ENCODE measurements at regions not wholly inside any gene's neighbourhood (a gene's known extent, or its start where the extent isn't known, plus 50 kb on each side); places are given as distances from the start of the nearest gene placed in this dataset.

DNA sequence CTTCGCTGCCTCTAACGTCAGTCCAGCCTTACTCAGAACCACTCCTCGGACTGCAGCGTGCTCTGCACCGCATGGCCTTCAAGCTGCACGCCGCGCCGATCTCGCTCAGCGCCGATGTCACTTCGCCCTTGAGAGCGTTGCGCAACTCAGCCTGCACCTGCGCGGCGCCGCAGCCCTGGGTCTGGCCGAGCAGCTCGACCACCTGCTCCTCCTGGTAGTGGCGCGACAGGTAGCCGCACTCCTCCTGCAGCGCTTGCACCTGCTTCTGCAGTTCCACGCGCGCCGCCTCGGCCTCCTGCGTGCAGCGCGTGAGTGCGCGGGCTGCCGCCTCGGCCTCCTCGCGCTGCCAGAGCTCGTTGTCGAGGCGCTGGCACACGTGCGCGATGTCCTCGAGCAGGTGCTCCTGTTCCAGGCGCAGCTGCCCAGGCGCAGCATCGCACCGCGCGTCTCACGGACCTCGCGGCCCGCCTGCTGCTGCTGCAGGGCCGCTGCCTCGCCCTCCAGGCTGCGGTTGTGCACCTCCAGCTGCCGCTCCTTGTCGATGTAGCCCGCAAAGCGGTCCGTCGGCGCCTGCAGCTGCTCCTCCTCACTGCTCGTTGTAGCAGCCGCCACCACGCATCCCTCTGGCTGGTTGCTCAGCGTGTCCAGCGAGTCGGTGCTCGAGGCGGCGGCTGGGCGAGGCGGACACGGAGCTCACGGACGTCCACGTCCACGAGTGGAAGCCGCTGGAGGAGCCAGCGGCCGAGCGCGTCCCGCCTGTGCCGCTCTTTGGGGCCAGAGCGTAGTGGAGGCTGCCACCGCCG is 380.6 kb upstream of the CHD6 start:
- TF ChIP-seq, protein P1, sequence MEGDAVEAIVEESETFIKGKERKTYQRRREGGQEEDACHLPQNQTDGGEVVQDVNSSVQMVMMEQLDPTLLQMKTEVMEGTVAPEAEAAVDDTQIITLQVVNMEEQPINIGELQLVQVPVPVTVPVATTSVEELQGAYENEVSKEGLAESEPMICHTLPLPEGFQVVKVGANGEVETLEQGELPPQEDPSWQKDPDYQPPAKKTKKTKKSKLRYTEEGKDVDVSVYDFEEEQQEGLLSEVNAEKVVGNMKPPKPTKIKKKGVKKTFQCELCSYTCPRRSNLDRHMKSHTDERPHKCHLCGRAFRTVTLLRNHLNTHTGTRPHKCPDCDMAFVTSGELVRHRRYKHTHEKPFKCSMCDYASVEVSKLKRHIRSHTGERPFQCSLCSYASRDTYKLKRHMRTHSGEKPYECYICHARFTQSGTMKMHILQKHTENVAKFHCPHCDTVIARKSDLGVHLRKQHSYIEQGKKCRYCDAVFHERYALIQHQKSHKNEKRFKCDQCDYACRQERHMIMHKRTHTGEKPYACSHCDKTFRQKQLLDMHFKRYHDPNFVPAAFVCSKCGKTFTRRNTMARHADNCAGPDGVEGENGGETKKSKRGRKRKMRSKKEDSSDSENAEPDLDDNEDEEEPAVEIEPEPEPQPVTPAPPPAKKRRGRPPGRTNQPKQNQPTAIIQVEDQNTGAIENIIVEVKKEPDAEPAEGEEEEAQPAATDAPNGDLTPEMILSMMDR (IDR thresholded peaks at IDR 0.05) = no peak
- TF ChIP-seq, protein P2, sequence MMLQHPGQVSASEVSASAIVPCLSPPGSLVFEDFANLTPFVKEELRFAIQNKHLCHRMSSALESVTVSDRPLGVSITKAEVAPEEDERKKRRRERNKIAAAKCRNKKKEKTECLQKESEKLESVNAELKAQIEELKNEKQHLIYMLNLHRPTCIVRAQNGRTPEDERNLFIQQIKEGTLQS (CRISPR knock-in tag; conservative IDR thresholded peaks at IDR 0.05) = no peak
- TF ChIP-seq, protein P3, sequence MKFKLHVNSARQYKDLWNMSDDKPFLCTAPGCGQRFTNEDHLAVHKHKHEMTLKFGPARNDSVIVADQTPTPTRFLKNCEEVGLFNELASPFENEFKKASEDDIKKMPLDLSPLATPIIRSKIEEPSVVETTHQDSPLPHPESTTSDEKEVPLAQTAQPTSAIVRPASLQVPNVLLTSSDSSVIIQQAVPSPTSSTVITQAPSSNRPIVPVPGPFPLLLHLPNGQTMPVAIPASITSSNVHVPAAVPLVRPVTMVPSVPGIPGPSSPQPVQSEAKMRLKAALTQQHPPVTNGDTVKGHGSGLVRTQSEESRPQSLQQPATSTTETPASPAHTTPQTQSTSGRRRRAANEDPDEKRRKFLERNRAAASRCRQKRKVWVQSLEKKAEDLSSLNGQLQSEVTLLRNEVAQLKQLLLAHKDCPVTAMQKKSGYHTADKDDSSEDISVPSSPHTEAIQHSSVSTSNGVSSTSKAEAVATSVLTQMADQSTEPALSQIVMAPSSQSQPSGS (CRISPR knock-in tag; IDR thresholded peaks at IDR 0.05; ENCODE audit: borderline replicate concordance, low read depth) = no peak
- TF ChIP-seq, protein P4, sequence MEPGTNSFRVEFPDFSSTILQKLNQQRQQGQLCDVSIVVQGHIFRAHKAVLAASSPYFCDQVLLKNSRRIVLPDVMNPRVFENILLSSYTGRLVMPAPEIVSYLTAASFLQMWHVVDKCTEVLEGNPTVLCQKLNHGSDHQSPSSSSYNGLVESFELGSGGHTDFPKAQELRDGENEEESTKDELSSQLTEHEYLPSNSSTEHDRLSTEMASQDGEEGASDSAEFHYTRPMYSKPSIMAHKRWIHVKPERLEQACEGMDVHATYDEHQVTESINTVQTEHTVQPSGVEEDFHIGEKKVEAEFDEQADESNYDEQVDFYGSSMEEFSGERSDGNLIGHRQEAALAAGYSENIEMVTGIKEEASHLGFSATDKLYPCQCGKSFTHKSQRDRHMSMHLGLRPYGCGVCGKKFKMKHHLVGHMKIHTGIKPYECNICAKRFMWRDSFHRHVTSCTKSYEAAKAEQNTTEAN (CRISPR knock-in tag; IDR thresholded peaks at IDR 0.05) = no peak
- no peak for TF ChIP-seq JUN (CRISPR knock-in tag; IDR thresholded peaks at IDR 0.05)
- no peak for TF ChIP-seq SMAD3 (CRISPR knock-in tag; IDR thresholded peaks at IDR 0.05; ENCODE audit: borderline replicate concordance)
- TF ChIP-seq, protein P5, sequence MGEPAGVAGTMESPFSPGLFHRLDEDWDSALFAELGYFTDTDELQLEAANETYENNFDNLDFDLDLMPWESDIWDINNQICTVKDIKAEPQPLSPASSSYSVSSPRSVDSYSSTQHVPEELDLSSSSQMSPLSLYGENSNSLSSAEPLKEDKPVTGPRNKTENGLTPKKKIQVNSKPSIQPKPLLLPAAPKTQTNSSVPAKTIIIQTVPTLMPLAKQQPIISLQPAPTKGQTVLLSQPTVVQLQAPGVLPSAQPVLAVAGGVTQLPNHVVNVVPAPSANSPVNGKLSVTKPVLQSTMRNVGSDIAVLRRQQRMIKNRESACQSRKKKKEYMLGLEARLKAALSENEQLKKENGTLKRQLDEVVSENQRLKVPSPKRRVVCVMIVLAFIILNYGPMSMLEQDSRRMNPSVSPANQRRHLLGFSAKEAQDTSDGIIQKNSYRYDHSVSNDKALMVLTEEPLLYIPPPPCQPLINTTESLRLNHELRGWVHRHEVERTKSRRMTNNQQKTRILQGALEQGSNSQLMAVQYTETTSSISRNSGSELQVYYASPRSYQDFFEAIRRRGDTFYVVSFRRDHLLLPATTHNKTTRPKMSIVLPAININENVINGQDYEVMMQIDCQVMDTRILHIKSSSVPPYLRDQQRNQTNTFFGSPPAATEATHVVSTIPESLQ (CRISPR knock-in tag; IDR thresholded peaks at IDR 0.05) = no peak
- no peak for TF ChIP-seq SP1 (CRISPR knock-in tag; conservative IDR thresholded peaks at IDR 0.05)
- TF ChIP-seq, protein P6, sequence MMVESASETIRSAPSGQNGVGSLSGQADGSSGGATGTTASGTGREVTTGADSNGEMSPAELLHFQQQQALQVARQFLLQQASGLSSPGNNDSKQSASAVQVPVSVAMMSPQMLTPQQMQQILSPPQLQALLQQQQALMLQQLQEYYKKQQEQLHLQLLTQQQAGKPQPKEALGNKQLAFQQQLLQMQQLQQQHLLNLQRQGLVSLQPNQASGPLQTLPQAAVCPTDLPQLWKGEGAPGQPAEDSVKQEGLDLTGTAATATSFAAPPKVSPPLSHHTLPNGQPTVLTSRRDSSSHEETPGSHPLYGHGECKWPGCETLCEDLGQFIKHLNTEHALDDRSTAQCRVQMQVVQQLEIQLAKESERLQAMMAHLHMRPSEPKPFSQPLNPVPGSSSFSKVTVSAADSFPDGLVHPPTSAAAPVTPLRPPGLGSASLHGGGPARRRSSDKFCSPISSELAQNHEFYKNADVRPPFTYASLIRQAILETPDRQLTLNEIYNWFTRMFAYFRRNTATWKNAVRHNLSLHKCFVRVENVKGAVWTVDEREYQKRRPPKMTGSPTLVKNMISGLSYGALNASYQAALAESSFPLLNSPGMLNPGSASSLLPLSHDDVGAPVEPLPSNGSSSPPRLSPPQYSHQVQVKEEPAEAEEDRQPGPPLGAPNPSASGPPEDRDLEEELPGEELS (CRISPR knock-in tag; IDR thresholded peaks at IDR 0.05) = no peak
- TF ChIP-seq, protein P7, sequence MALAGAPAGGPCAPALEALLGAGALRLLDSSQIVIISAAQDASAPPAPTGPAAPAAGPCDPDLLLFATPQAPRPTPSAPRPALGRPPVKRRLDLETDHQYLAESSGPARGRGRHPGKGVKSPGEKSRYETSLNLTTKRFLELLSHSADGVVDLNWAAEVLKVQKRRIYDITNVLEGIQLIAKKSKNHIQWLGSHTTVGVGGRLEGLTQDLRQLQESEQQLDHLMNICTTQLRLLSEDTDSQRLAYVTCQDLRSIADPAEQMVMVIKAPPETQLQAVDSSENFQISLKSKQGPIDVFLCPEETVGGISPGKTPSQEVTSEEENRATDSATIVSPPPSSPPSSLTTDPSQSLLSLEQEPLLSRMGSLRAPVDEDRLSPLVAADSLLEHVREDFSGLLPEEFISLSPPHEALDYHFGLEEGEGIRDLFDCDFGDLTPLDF (CRISPR knock-in tag; IDR thresholded peaks at IDR 0.05) = no peak
- no peak for TF ChIP-seq ZNF121 (CRISPR knock-in tag; IDR thresholded peaks at IDR 0.05)
- no peak for TF ChIP-seq CREB1 (CRISPR knock-in tag; IDR thresholded peaks at IDR 0.05)
